Lung (tissue), 11 donors: ENCODE measurements at regions not wholly inside any gene's neighbourhood (a gene's known extent, or its start where the extent isn't known, plus 50 kb on each side); places are given as distances from the start of the nearest gene placed in this dataset.

Experiments
- ATAC-seq: fragments of 200-7000 bp; cut with Tn5 transposase; one replicate; pipeline ENCODE4 v1.9.1; 2020; ENCODE audit warnings: moderate number of reproducible peaks; ENCODE audit not compliant: insufficient read depth, low FRiP score
- DNase-seq, 3 donors: peaks; one replicate each; pipeline ENCODE4 v3.0.0-alpha.2; 2013 to 2017
- H3K27ac ChIP-seq, 2 donors: one replicate each; pipeline ENCODE4 v1.5.1; 2013; ENCODE audit warnings: mild to moderate bottlenecking in 2 of 2, moderate library complexity in 2 of 2, control low read depth in 1 of 2, inconsistent platforms in 1 of 2, low read depth in 1 of 2, low read length in 1 of 2
- H3K27me3 ChIP-seq, 3 donors: one replicate each; pipeline ENCODE4 v1.5.1; 2013; ENCODE audit warnings: low read length in 2 of 3; ENCODE audit not compliant: control insufficient read depth in 3 of 3, insufficient read depth in 3 of 3
- H3K36me3 ChIP-seq, 4 donors: one replicate each; pipeline ENCODE4 v1.5.1; 2013; ENCODE audit warnings: low read length in 4 of 4, mild to moderate bottlenecking in 1 of 4, moderate library complexity in 1 of 4; ENCODE audit not compliant: control insufficient read depth in 4 of 4, insufficient read depth in 4 of 4
- H3K4me1 ChIP-seq, 5 donors: one replicate each; pipeline ENCODE4 v1.5.1; 2013; ENCODE audit warnings: low read length in 5 of 5, mild to moderate bottlenecking in 2 of 5, moderate library complexity in 1 of 5; ENCODE audit not compliant: control insufficient read depth in 5 of 5, insufficient read depth in 5 of 5
- H3K4me3 ChIP-seq: one replicate; pipeline ENCODE4 v1.5.1; 2013; ENCODE audit warnings: mild to moderate bottlenecking, control low read depth, moderate library complexity
- H3K9ac ChIP-seq, 2 donors: one replicate each; pipeline ENCODE4 v1.5.1; 2013; ENCODE audit warnings: low read length in 2 of 2, control low read depth in 1 of 2; ENCODE audit not compliant: insufficient read depth in 1 of 2
- H3K9me3 ChIP-seq, 4 donors: one replicate each; pipeline ENCODE4 v1.5.1; 2013; ENCODE audit warnings: low read length in 3 of 4, mild to moderate bottlenecking in 1 of 4, moderate library complexity in 1 of 4; ENCODE audit not compliant: control insufficient read depth in 4 of 4, insufficient read depth in 3 of 4
- WGBS, 2 donors: extraction: QIAGEN DNeasy Blood & Tissue Kit; methylation state at CpG; one replicate each; pipeline ENCODE4 v1.1.7; 2013; 5-methylcytosine and 5-hydroxymethylcytosine counted together
- TF ChIP-seq, protein P1 (sequence below): IDR thresholded peaks from 2 replicates; pipeline ENCODE4 v1.5.1; 2012; ENCODE audit warnings: mild to moderate bottlenecking; ENCODE audit errors: control extremely low read depth, extremely low read depth
- donor health status: control.
- donor health status: control.
- donor health status: Bipolar disorder and iron deficiency.
- donor health status: healthy.
- donor health status: DM: yes; HTN: yes; CAD: no.

DNA sequence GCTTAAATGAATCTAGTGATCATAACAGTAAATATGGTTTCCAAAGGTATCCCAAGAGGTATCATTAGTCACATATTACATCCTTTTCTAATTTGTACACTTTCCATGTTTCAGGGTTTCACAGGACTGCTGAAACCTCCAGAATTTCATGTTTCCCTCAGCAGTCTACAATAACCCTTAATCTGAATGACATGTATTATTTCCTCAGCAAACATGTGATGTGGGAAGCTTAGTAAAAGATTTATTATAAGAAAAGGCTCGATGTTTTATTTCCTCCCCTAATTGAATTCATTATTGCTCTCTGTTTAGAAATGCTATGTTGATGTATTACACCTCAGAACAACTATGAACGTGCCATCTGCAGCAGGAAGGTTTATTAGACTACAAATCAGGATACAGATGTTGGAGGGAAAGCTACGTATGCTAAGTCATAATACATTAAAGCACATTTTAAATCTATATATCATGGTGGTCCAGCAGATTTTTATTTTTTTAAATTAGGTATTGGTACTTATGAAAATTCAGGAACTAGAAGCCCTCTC lies 52.5 kb upstream of the SKAP2 start:
- Histone ChIP-seq H3K36me3 (no peaks in the 10 kb centered on the region), H3K27me3 (peaks cover 0 to 5% (median 0%) of the 10 kb centered on the region in 3 donors), H3K9me3 (no peaks in the 10 kb centered on the region), H3K27ac (no peak overlapping the region), H3K4me1 (peaks cover 0 to 14% (median 0%) of the 10 kb centered on the region in 5 donors), H3K9ac (no peak overlapping the region), H3K4me3 (no peak overlapping the region)
- DNase-seq (no peak), ATAC-seq (no peak)
- WGBS, 2 donors, result 65 to 71% methylated on average over 3 of the region's 3 CpGs
- TF ChIP-seq, protein P1, sequence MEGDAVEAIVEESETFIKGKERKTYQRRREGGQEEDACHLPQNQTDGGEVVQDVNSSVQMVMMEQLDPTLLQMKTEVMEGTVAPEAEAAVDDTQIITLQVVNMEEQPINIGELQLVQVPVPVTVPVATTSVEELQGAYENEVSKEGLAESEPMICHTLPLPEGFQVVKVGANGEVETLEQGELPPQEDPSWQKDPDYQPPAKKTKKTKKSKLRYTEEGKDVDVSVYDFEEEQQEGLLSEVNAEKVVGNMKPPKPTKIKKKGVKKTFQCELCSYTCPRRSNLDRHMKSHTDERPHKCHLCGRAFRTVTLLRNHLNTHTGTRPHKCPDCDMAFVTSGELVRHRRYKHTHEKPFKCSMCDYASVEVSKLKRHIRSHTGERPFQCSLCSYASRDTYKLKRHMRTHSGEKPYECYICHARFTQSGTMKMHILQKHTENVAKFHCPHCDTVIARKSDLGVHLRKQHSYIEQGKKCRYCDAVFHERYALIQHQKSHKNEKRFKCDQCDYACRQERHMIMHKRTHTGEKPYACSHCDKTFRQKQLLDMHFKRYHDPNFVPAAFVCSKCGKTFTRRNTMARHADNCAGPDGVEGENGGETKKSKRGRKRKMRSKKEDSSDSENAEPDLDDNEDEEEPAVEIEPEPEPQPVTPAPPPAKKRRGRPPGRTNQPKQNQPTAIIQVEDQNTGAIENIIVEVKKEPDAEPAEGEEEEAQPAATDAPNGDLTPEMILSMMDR, result no peak

DNA sequence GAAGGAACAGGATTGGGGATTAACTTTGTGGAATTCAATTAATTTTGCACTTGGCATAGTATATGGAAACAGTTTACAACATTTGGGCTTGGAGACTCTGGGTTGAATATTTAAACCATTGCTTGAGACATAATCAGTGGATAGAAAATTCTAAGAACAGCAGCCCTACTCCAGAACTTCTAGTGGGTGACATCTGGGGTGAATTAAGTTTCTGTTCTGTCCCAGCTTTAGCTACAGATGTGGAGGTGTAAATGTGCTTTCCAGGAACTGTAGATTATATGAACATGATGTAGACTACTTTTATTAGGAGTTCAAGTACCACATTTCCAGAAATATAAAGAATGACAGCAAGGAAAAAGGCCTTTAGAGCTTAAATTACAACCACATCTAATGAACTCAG lies 51.9 kb upstream of the SKAP2 start:
- TF ChIP-seq, protein P1, result no peak
- no peak for DNase-seq
- no peak overlapping the region for H3K4me3 ChIP-seq
- H3K36me3 ChIP-seq, result no peaks in the 10 kb centered on the region
- peaks cover 0 to 5% (median 0%) of the 10 kb centered on the region in 3 donors for H3K27me3 ChIP-seq
- H3K9me3 ChIP-seq, result no peaks in the 10 kb centered on the region
- peaks cover 0 to 16% (median 0%) of the 10 kb centered on the region in 5 donors for H3K4me1 ChIP-seq
- H3K9ac ChIP-seq, result no peak overlapping the region
- H3K27ac ChIP-seq, result no peak overlapping the region
- ATAC-seq, result no peak
